ENCODE measurements at regions not wholly inside any gene's neighbourhood (a gene's known extent, or its start where the extent isn't known, plus 50 kb on each side); places are given as distances from the start of the nearest gene placed in this dataset.

DNA sequence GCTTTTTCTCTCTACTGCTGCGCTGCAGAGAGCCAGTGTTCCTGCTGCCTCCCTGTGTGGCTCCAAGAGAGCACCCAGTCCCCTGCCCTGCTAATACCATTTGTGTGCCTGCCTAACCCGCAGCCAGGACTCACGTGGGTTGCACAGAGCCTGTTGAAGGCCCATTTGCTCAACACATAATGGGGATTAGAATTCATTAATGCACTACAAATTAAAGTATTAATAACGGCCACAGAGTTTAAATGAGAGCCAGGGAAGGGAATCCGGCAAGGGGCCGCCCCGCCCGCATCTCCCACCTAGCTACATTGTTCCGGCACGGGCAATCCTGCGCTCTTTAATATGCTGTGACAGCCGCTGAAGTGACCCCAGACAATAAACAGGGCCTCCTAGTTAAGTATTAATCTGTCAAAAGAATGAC lies 211.3 kb downstream of the NXPE2 start:
- WGBS, 2 donors (ENCODE audit: extremely low coverage in 2 of 2, insufficient read length in 2 of 2, insufficient replicate concordance in 1 of 2) = no CpG with 5 or more reads among the region's 12 CpGs
- H3K4me2 ChIP-seq (ENCODE audit: insufficient read depth, low read length, poor library complexity, severe bottlenecking) = no peak overlapping the region
- H3K27me3 ChIP-seq (ENCODE audit: control insufficient read depth in 3 of 3, insufficient read depth in 3 of 3, low read depth in 1 of 3, low read length in 3 of 3) = no peaks in the 10 kb centered on the region

DNA sequence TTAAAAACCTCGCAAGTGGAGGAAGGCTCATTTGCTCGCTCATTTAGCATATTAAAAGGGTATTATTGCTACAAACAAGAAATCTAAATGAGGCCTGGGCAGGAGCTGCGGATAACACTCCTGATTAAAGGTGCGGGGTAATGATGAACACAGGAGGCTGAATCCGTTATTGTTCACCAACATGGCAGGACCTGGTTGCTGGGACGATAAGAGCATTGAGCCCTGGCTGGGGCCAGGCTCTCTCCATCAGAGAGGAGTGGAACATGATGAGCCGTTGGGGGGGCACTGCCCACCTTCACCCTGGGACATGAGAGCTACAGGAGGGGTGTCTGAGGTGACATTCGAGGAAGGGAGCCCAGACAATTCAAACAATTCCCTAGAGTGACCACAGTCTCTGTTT lies 211.7 kb downstream of the NXPE2 start:
- Histone ChIP-seq H3K9me3 (replicated peaks in 1 of 2; ENCODE audit: control insufficient read depth in 2 of 2, insufficient read depth in 1 of 2, low read depth in 1 of 2, low read length in 2 of 2) (peaks cover 0 to 2% of the 10 kb centered on the region in 2 donors), H4K8ac (ENCODE audit: low read depth, low read length) (no peak overlapping the region), H3K27me3 (ENCODE audit: control insufficient read depth in 3 of 3, insufficient read depth in 3 of 3, low read depth in 1 of 3, low read length in 3 of 3) (no peaks in the 10 kb centered on the region), H3K79me1 (ENCODE audit: low read depth, low read length) (no peaks in the 10 kb centered on the region), H3K9ac (ENCODE audit: low read depth, low read length, poor library complexity) (no peak overlapping the region), H3K4me3 (ENCODE audit: low read length in 2 of 2) (no peak overlapping the region), H2BK12ac (ENCODE audit: low read length) (no peak overlapping the region), H3K27ac (replicated peaks; ENCODE audit: low read length) (no peak overlapping the region), H3K18ac (ENCODE audit: low read length) (no peak overlapping the region), H2AFZ (ENCODE audit: low read length) (no peak overlapping the region), H2BK15ac (ENCODE audit: low read length) (no peak overlapping the region), H2BK5ac (ENCODE audit: low read length) (no peak overlapping the region), H3K23ac (ENCODE audit: low read depth, low read length, poor library complexity) (no peak overlapping the region), H3K4ac (ENCODE audit: low read length) (no peak overlapping the region), H3K14ac (ENCODE audit: low read length) (no peak overlapping the region), H3K36me3 (replicated peaks in 1 of 2; ENCODE audit: control insufficient read depth in 2 of 2, insufficient read depth in 2 of 2, low read length in 2 of 2) (no peaks in the 10 kb centered on the region), H3K4me1 (ENCODE audit: control insufficient read depth in 2 of 2, insufficient read depth in 1 of 2, low read depth in 1 of 2, low read length in 2 of 2) (peaks cover 0 to 16% of the 10 kb centered on the region in 2 donors), H2BK120ac (ENCODE audit: low read depth, low read length) (no peak overlapping the region), H4K91ac (ENCODE audit: low read depth, low read length, poor library complexity) (no peak overlapping the region), H3K4me2 (ENCODE audit: insufficient read depth, low read length, poor library complexity, severe bottlenecking) (no peak overlapping the region), H2AK5ac (ENCODE audit: low read depth, low read length) (no peak overlapping the region)
- peak; percentile 20 for DNase-seq (ENCODE audit: low spot score)
- WGBS, 2 donors (ENCODE audit: extremely low coverage in 2 of 2, insufficient read length in 2 of 2, insufficient replicate concordance in 1 of 2) = no CpG with 5 or more reads among the region's 8 CpGs

More for the DNA sequence above, 211.3 kb downstream of the NXPE2 start:
- H2AK5ac ChIP-seq (ENCODE audit: low read depth, low read length) = no peak overlapping the region
- no peak overlapping the region for H3K23ac ChIP-seq (ENCODE audit: low read depth, low read length, poor library complexity)
- H2BK12ac ChIP-seq (ENCODE audit: low read length) = no peak overlapping the region
- H3K18ac ChIP-seq (ENCODE audit: low read length) = no peak overlapping the region
- no peak overlapping the region for H3K4me3 ChIP-seq (ENCODE audit: low read length in 2 of 2)
- no peak overlapping the region for H3K27ac ChIP-seq (replicated peaks; ENCODE audit: low read length)
- no peak overlapping the region for H2BK5ac ChIP-seq (ENCODE audit: low read length)
- DNase-seq (ENCODE audit: low spot score) = peak; percentile 53
- no peak overlapping the region for H3K9ac ChIP-seq (ENCODE audit: low read depth, low read length, poor library complexity)
- no peaks in the 10 kb centered on the region for H3K79me1 ChIP-seq (ENCODE audit: low read depth, low read length)
- no peak overlapping the region for H2AFZ ChIP-seq (ENCODE audit: low read length)
- H4K91ac ChIP-seq (ENCODE audit: low read depth, low read length, poor library complexity) = no peak overlapping the region
- no peak overlapping the region for H3K4ac ChIP-seq (ENCODE audit: low read length)
- H2BK120ac ChIP-seq (ENCODE audit: low read depth, low read length) = no peak overlapping the region
- no peak overlapping the region for H3K14ac ChIP-seq (ENCODE audit: low read length)
- no peaks in the 10 kb centered on the region for H3K36me3 ChIP-seq (replicated peaks in 1 of 2; ENCODE audit: control insufficient read depth in 2 of 2, insufficient read depth in 2 of 2, low read length in 2 of 2)
- H4K8ac ChIP-seq (ENCODE audit: low read depth, low read length) = no peak overlapping the region
- no peak overlapping the region for H2BK15ac ChIP-seq (ENCODE audit: low read length)
- peaks cover 0 to 2% of the 10 kb centered on the region in 2 donors for H3K9me3 ChIP-seq (replicated peaks in 1 of 2; ENCODE audit: control insufficient read depth in 2 of 2, insufficient read depth in 1 of 2, low read depth in 1 of 2, low read length in 2 of 2)
- peaks cover 0 to 16% of the 10 kb centered on the region in 2 donors for H3K4me1 ChIP-seq (ENCODE audit: control insufficient read depth in 2 of 2, insufficient read depth in 1 of 2, low read depth in 1 of 2, low read length in 2 of 2)

DNA sequence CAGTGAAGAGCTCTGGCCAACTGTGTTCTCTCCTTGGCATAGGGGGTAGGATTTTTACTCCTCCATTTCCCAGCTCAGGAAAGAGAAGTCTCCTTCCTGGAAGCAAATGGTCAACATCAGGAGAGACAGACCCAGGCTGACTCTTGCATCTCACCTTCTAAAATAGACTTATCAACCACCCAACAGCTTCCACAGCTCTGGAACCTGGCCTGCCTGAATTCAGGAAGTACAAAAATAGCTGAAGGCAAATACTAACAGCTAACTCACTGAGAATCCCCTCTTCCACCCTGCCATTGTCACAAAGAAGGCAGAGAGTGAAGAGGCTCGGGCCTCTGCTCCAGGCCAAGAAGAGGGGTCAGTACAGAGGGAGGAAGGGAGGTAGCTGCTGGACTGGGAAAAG lies 213.6 kb downstream of the NXPE2 start:
- H3K4me1 ChIP-seq (ENCODE audit: control insufficient read depth in 2 of 2, insufficient read depth in 1 of 2, low read depth in 1 of 2, low read length in 2 of 2) = peaks cover 0 to 16% of the 10 kb centered on the region in 2 donors
- no CpG with 5 or more reads among the region's 1 CpG for WGBS, 2 donors (ENCODE audit: extremely low coverage in 2 of 2, insufficient read length in 2 of 2, insufficient replicate concordance in 1 of 2)
- no peaks in the 10 kb centered on the region for H3K27me3 ChIP-seq (ENCODE audit: control insufficient read depth in 3 of 3, insufficient read depth in 3 of 3, low read depth in 1 of 3, low read length in 3 of 3)

DNA sequence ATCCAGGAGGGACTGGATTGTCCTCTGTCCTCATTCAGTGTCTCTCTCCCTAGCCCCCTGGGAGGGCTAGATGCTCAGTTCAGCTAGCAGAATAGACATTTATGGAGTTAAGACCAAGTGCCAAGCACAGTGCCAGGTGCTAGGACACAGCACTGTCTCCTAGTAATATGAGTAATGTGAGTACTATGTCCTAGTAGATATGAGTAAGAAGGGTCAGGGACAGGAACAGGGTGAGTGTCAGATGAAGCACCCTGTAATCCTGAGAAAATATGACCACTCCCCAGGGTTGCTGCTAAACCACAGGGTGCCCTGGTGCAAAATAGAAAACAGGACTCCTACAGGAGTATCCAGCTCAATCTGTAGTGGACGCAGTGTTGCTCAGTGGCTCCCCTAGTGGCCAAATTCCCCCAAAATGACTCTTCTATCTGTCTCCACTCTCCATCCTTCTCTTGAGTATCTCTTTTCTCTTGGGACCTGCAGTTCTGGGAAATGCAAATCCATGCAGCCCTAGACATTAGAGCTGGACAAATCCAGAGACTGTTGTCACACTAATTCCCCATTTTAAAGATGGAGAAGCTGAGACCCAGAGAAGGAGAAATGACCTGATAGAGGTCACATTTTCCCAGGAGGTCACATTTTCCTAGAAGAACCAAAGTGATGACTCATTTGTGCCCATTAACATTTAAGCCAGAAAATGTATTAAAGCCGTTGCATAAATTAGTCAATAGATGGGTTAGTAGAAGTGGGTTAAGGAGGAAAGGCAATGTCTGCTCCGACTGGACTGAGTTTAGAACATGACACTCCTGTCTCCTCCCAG lies 214.3 kb downstream of the NXPE2 start:
- Histone ChIP-seq H3K9ac (ENCODE audit: low read depth, low read length, poor library complexity) (no peak overlapping the region), H2AK5ac (ENCODE audit: low read depth, low read length) (no peak overlapping the region), H3K36me3 (replicated peaks in 1 of 2; ENCODE audit: control insufficient read depth in 2 of 2, insufficient read depth in 2 of 2, low read length in 2 of 2) (no peaks in the 10 kb centered on the region), H3K4me3 (ENCODE audit: low read length in 2 of 2) (no peak overlapping the region), H2BK120ac (ENCODE audit: low read depth, low read length) (no peak overlapping the region), H3K79me1 (ENCODE audit: low read depth, low read length) (no peaks in the 10 kb centered on the region), H3K23ac (ENCODE audit: low read depth, low read length, poor library complexity) (no peak overlapping the region), H3K27me3 (ENCODE audit: control insufficient read depth in 3 of 3, insufficient read depth in 3 of 3, low read depth in 1 of 3, low read length in 3 of 3) (no peaks in the 10 kb centered on the region), H3K27ac (replicated peaks; ENCODE audit: low read length) (no peak overlapping the region), H3K18ac (ENCODE audit: low read length) (no peak overlapping the region), H3K4me2 (ENCODE audit: insufficient read depth, low read length, poor library complexity, severe bottlenecking) (no peak overlapping the region), H3K9me3 (replicated peaks in 1 of 2; ENCODE audit: control insufficient read depth in 2 of 2, insufficient read depth in 1 of 2, low read depth in 1 of 2, low read length in 2 of 2) (peaks cover 0 to 2% of the 10 kb centered on the region in 2 donors), H2AFZ (ENCODE audit: low read length) (no peak overlapping the region), H3K4me1 (ENCODE audit: control insufficient read depth in 2 of 2, insufficient read depth in 1 of 2, low read depth in 1 of 2, low read length in 2 of 2) (peaks cover 0 to 13% of the 10 kb centered on the region in 2 donors), H3K14ac (ENCODE audit: low read length) (no peak overlapping the region), H2BK15ac (ENCODE audit: low read length) (no peak overlapping the region), H3K4ac (ENCODE audit: low read length) (no peak overlapping the region), H2BK5ac (ENCODE audit: low read length) (no peak overlapping the region), H4K8ac (ENCODE audit: low read depth, low read length) (no peak overlapping the region), H2BK12ac (ENCODE audit: low read length) (no peak overlapping the region), H4K91ac (ENCODE audit: low read depth, low read length, poor library complexity) (no peak overlapping the region)
- no CpG with 5 or more reads among the region's 3 CpGs for WGBS, 2 donors (ENCODE audit: extremely low coverage in 2 of 2, insufficient read length in 2 of 2, insufficient replicate concordance in 1 of 2)
- no peak for DNase-seq (ENCODE audit: low spot score)

More for the DNA sequence above, 213.6 kb downstream of the NXPE2 start:
- no peaks in the 10 kb centered on the region for H3K36me3 ChIP-seq (replicated peaks in 1 of 2; ENCODE audit: control insufficient read depth in 2 of 2, insufficient read depth in 2 of 2, low read length in 2 of 2)
- no peak overlapping the region for H4K91ac ChIP-seq (ENCODE audit: low read depth, low read length, poor library complexity)
- H3K14ac ChIP-seq (ENCODE audit: low read length) = no peak overlapping the region
- no peak overlapping the region for H3K4me3 ChIP-seq (ENCODE audit: low read length in 2 of 2)
- no peak overlapping the region for H2BK15ac ChIP-seq (ENCODE audit: low read length)
- no peak overlapping the region for H4K8ac ChIP-seq (ENCODE audit: low read depth, low read length)
- H2BK120ac ChIP-seq (ENCODE audit: low read depth, low read length) = no peak overlapping the region
- H3K23ac ChIP-seq (ENCODE audit: low read depth, low read length, poor library complexity) = no peak overlapping the region
- no peak overlapping the region for H3K9ac ChIP-seq (ENCODE audit: low read depth, low read length, poor library complexity)
- no peak overlapping the region for H2AFZ ChIP-seq (ENCODE audit: low read length)
- H3K18ac ChIP-seq (ENCODE audit: low read length) = no peak overlapping the region
- H3K79me1 ChIP-seq (ENCODE audit: low read depth, low read length) = no peaks in the 10 kb centered on the region
- no peak for DNase-seq (ENCODE audit: low spot score)
- no peak overlapping the region for H2AK5ac ChIP-seq (ENCODE audit: low read depth, low read length)
- no peak overlapping the region for H2BK12ac ChIP-seq (ENCODE audit: low read length)
- H3K27ac ChIP-seq (replicated peaks; ENCODE audit: low read length) = no peak overlapping the region
- H3K9me3 ChIP-seq (replicated peaks in 1 of 2; ENCODE audit: control insufficient read depth in 2 of 2, insufficient read depth in 1 of 2, low read depth in 1 of 2, low read length in 2 of 2) = peaks cover 0 to 2% of the 10 kb centered on the region in 2 donors
- no peak overlapping the region for H3K4me2 ChIP-seq (ENCODE audit: insufficient read depth, low read length, poor library complexity, severe bottlenecking)
- H3K4ac ChIP-seq (ENCODE audit: low read length) = no peak overlapping the region
- no peak overlapping the region for H2BK5ac ChIP-seq (ENCODE audit: low read length)

Data from neuronal stem cell (in vitro differentiated cells).